ENCODE measurements at regions not wholly inside any gene's neighbourhood (a gene's known extent, or its start where the extent isn't known, plus 50 kb on each side); places are given as distances from the start of the nearest gene placed in this dataset.

DNA sequence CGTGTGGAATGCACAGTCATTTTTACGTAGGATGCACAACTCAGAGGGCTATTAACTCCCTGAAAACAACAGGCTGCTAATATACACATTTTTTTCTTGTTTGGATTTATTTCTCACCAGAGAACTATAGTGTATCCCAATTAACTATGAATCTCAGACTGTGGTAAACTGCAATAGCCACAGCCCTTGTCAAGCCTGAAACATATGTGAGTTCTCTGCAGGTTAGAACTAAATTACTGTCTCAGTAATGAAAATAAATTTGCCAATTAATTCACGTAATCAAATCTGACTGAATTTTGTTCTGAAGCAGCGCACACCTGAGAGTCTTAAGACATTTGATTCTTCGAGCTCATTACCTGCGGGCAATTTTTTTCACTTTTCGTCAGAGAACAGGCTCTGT lies 318.6 kb downstream of the PMP22 start (continued):
- no peak for TF ChIP-seq ZNF318 (CRISPR knock-in tag; IDR thresholded peaks at IDR 0.05)

DNA sequence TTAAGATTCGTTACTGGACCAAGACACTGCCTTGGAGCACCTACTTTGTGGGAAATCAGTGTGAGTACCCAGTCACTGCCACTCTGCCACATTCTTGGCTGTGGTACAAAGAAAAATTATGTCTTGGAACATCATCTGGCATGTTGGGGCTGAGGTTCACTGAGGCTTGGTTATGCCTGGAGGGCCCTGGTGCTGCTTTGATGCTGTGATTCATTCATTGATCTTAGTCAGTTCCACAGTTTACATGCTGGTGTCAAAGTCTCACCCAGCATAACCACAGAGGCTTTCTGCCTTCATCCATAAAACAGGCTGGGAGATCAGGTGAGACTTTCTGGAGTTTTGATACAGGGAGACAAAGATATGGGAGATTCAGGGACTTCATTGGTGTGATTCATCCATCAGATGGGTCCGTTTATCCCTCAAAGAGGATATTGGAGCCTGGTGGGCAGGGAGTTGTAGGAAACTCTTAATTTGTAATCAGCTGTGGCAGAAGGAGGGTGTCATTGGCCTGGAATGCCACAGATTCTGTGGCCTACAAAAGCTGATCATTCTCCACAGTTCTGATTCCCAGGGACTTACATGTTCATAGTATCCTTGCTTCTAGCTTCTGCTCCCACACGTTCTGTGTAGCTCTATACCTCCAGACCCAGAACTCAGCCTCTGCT lies 322.5 kb downstream of the PMP22 start:
- no peak for ATAC-seq
- Histone ChIP-seq H3K27ac (ENCODE audit: extremely low read length, insufficient read depth, low read length) (no peak overlapping the region), H3K4me1 (ENCODE audit: insufficient read depth, low read length) (no peaks in the 10 kb centered on the region), H2AFZ (ENCODE audit: low read length) (no peak overlapping the region), H3K9ac (ENCODE audit: insufficient read depth, low read depth, low read length) (no peak overlapping the region), H4K20me1 (ENCODE audit: insufficient read depth, low read length) (no peaks in the 10 kb centered on the region), H3K27me3 (ENCODE audit: control insufficient read depth in 1 of 2, insufficient read depth in 2 of 2, low read length in 2 of 2) (no peaks in the 10 kb centered on the region; a peak in 1 of 5 replicates), H3K4me2 (ENCODE audit: low read depth, low read length) (no peak overlapping the region), H3K79me2 (ENCODE audit: insufficient read depth, low read length) (no peaks in the 10 kb centered on the region), H3K36me3 (replicated peaks in 1 of 2; ENCODE audit: control insufficient read depth in 1 of 2, insufficient read depth in 2 of 2, low read length in 2 of 2) (no peaks in the 10 kb centered on the region), H3K9me3 (ENCODE audit: low read length) (no peaks in the 10 kb centered on the region), H3K4me3 (replicated peaks in 1 of 3; ENCODE audit: insufficient read depth in 1 of 3, low read depth in 2 of 3, low read length in 3 of 3) (no peak overlapping the region)
- in situ Hi-C loops (cut with HindIII; ENCODE audit: extremely low pct_ligation_motif_present, low pct_unique_long_range_greater_than_20kb), result loop anchor here (25.0 kb wide), 1 partner anchor 680 kb away; no protein-coding TSS in a partner anchor
- 11% methylated on average over 3 of the region's 3 CpGs for WGBS (ENCODE audit: low lambda C conversion rate)
- intact Hi-C loops (cut with micrococcal nuclease; ENCODE audit: unreplicated experiment), result no loop called here
- no TSS peak for BruUV-seq (replicated peaks)
- TF ChIP-seq KAT8 (CRISPR knock-in tag; IDR thresholded peaks at IDR 0.05) (no peak), ZNF350 (CRISPR knock-in tag; IDR thresholded peaks at IDR 0.05; ENCODE audit: borderline replicate concordance, low read depth) (no peak), ZBTB34 (CRISPR knock-in tag; IDR thresholded peaks at IDR 0.05) (no peak), PAX8 (CRISPR knock-in tag; IDR thresholded peaks at IDR 0.05; ENCODE audit: borderline replicate concordance) (no peak), HBP1 (CRISPR knock-in tag; IDR thresholded peaks at IDR 0.05; ENCODE audit: low read depth) (no peak), BRCA1 (CRISPR knock-in tag; IDR thresholded peaks at IDR 0.05) (no peak)
- no peak for FAIRE-seq
- ChIA-PET CTCF (ENCODE audit: low intra/inter-chr PET ratio, low total read pairs) (no interaction called here), POLR2A (no interaction called here)
- no peak for DNase-seq (ENCODE audit: low spot score)

Measured in HepG2 (cell line).